Right renal pelvis (tissue), 4 donors: ENCODE measurements at regions not wholly inside any gene's neighbourhood (a gene's known extent, or its start where the extent isn't known, plus 50 kb on each side); places are given as distances from the start of the nearest gene placed in this dataset.
"Not testable (repeated sequence)": the region's sequence is repeated elsewhere in the genome, so short reads cannot be mapped to it uniquely, and the experiment has no call there.

Source experiments
- DNase-seq, 4 donors: peaks; one replicate each; pipeline ENCODE4 v3.0.0-alpha.2; 2013; ENCODE audit warnings: low read depth in 4 of 4, low spot score in 3 of 4, missing footprints in 1 of 4

DNA sequence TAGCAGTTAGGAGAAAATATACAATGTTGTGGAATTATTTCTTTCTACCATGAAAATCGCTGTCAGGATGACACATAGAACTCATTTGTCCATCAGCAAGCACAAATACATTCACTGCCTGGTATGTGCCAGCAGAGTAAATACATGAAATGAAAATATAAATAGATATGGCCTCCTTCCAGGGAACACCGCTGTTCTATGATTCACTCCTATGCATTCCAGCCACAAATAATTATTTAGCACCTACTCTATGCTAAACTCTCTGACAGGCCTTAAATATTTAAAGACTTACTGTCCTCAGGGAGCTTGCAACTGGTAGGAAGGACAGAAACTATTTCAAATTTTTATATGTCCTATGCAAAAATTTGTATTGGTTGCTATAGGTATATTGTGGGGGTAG, 975.0 kb upstream of the NCAM2 start:
- no peak for DNase-seq

DNA sequence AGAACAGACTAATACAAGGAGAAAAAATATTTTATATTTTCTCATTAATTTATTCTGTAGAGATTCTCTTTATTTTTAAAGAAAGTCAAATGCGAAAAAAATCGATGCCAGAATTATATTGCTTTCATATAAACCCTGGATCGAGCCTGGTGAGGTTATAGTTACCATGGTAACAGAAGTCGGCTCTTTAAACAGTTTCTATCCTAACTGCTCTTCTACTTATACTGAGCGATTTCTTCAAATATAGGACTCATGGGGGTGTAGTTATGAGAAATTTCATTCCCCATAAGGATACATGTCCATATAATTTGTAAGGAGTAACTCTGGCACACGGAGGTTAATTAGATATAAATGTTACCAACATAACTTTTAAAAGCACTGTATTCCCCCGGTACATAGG, 973.5 kb upstream of the NCAM2 start:
- DNase-seq: no peak

DNA sequence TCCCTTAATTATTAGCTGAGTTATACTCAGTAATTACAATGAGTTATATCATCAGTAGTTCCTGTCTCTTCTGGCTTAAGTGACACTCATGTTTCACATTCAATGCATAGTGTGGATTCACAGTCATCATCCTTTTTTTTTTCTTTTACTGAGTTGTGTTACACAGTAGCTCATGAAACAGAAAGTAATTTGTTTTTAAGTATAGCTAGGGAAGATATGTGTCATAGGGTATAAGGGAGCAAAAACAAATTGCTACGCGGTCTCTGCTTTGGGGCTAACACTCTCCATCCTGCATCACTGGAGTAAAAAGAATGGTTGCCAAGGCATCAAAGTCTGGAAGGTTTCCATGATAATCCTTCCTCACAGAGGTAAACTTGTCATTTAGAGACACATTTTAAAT, 971.7 kb upstream of the NCAM2 start:
- DNase-seq: no peak

DNA sequence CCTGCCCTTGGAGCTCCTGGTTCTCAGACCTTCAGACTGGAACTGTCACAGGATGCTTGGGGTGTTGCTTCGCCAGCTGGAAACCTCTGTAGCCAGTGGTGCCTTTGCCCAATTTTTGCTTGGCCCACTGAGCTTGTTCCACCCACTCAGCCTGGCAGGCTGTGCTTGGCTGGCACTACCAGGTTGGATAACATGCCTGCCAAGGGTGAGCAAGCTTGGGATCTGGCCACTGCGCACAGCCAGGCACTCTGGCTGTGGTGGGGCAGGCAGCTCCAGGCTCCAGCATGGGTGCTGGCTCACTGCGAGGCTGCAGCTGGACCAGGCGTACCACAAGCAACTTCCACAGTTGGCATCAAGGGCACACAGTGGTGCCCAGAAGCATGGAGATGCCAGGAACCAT, 967.8 kb upstream of the NCAM2 start:
- DNase-seq: no peak

DNA sequence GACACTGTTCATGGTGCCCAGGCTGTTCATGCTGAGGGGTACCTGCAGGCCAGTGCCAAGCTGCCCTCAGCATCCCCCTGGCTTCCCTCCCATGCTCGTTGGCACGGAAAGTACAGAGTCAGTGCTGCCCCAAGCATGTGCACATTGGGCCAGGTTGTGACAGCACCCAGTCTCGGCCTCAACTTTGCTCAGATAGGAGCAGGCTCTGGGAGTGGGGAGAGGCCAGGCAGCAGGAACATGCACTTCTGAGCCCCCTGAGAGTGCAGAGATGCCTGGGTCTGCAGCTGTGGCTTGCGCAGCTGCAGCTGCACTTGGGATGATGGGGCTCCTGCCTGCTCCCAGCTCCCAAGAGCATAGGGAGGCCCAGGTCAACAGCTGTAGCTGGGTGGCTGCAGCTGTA, 966.4 kb upstream of the NCAM2 start:
- DNase-seq: no peak

DNA sequence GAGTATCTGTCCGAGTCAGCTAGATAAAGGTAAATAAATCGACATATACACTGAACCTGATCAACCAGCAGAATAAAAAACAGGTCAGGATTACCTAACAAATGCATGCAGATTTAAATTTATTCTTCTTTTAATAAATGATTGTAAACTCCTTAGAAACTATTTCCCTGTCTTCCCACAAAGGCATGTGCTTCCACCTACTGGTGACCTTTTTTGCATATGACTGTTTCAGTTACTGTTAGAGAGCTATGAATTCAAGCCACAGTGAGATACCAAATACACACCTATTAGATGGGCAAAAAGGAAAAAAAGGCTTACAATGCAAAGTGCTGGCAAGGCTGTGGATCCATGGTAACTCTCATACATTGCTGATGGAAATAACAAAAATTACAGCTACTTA, 957.4 kb upstream of the NCAM2 start:
- DNase-seq: peak in 1 of 4 donors; percentile 10

DNA sequence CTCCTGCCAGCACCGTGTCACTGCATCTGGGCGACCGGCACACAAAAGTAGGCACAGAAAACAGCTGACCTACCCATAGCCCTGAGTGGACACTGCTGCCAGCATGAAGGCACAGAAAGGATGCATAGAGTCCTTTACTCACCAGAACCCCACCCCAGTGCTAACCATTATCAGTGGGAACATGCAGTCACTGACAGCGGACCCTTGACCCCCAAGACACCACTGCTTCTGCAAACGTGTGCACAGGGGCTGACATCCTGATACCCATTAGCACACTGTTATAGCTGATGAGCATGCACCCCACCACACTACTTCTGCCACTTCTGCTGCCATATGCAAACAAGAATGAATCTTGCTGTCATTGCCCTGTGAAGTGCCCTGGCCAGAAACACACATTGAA, 953.0 kb upstream of the NCAM2 start:
- no peak for DNase-seq

DNA sequence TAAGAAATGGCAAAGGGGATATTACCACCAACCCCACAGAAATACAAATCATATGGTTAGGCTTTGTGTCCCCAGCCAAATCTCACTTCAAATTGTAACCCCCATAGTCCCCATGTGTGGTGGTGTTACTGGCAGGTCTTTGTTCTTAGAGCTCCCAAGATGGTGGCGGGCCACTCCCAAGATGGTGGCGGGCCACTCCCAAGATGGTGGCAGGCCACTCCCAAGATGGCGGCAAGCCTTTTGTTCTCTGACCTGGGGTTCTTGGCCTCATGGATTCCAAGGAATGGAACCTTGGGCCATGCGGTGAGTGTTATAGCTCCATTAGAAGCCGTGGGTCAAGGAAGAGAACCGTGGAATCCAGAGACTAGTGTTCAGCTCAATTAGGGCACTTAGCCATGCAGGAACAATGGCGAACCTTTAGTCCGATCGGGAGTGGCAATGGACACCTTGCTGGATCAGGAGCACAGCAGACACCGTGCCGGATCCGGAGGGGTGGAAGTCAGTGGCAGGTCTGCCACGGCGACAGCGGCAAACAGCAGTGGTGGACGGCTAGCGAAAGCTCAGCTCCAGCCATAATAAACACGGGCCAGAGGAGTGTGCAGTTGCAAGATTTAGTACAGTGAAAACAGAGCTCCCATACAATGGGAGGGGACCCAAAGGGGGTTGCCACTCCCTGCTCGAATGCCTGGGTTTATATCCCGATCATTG, 949.9 kb upstream of the NCAM2 start:
- DNase-seq: not testable (repeated sequence)

DNA sequence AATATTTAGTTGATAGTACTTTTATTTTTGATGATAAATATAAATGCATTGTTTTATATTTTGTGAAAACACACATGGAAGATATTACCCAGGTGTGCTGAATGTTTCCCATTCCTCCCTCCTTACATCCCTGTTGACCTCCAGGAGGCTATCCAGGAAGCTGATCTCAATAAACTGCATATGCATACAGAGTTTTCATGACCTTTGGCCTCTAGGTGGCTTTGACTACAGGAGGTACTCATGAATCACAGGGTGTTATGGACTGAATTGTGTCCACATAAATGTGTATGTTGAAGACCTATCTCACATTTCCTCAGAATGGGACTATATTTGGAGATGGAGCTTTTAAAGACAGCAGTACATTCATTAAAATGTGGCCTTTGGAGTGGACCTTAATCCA, 914.9 kb upstream of the NCAM2 start:
- DNase-seq: no peak

DNA sequence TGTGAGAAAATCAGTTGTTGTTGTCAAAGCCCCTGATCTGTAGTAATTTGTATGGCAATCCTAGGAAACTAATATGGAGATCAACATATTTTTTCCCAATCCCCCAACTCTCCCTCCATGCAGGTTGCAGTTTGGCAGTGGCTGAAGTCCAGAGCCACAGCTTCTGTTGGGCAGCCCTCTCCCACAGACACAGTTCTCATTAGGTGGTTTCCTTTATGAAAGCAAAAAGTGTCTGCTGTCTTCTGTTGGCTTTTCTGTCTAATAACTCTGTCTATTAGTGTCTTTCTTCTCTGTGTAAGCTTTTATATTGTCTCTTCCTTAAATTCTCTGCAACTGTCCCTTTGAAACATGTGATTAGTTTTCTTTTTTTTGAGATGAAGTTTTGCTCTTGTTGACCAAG, 914.3 kb upstream of the NCAM2 start:
- DNase-seq: no peak

DNA sequence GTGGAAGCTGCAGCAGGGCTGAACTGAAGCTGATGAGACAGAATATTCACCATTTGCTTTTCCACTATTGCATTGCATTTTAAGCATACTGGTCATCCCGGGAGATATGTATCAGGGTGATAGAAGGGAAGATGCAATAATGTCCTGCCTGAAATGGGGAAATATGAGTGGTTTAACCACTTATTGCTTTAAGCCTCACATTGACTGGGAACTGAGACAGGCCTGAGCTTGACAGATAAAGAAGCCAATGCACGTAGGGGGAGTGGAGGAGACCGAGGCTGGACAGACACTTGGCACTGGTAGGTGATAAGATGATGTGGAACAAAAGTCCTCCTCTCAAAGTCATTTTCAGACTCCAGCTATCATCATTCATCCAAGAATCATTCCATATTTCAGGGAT, 911.7 kb upstream of the NCAM2 start:
- no peak for DNase-seq

DNA sequence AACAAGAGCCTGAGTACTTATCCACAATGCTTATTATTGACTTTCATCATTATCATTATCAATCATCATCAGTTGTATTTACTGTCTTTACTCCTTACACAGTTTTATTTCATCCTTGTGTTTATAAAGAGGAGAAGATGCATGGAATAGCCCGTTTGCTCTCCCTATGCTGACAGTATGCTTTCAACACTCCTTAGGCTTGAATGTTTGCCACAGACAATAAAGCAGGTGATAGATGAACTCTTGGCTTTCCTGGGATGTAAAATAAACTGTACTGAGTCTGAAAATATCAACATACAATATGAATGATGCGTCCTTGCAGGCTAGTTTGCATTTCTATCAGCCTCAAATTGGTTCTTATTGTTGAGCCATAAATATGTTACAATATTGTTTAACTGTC, 891.8 kb upstream of the NCAM2 start:
- DNase-seq: no peak

DNA sequence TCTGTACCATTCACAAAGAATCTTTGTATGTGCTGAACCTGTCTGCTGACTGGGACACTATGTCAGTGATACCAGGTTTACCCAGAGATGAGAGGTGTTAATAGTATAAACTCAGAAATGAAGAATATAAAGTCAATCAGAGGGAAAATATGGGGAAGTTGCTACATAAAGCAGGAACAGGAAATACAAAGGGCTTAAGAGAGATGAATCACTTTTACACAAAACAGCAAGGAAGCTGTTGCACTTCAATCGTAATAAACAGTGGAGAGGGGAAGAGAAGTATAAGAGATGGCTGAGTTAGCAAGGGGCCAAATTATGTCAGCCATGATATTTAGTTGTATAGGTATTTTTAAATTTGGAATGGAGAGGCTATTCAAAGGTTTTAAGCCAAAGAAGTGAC, 890.2 kb upstream of the NCAM2 start:
- DNase-seq: no peak

DNA sequence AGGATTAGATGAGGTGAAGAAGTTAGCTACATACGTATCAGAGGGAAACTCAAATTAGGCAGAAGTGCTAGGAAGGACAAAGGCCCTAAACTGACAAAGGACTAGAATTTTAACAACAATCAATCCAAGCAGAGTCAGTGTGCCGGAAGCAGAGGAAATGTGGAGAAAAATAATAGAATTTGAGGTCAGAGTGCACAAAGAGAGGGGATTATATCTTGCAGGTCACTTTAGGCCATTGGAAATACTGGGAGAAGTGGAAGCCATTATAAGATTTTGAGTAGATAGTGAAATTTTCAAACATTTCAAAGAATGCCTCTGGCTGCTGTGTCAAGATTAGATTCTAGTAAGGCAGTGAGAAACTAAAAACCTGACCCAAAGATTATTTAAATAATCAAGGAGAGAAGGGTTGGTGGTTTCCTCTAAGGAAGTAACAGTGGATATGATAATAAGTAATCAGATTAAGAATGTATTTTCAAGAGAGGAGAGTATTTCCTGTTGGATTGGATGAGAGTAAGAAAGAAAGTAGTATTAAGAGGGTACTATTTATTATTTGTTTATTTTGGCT, 889.2 kb upstream of the NCAM2 start:
- no peak for DNase-seq

DNA sequence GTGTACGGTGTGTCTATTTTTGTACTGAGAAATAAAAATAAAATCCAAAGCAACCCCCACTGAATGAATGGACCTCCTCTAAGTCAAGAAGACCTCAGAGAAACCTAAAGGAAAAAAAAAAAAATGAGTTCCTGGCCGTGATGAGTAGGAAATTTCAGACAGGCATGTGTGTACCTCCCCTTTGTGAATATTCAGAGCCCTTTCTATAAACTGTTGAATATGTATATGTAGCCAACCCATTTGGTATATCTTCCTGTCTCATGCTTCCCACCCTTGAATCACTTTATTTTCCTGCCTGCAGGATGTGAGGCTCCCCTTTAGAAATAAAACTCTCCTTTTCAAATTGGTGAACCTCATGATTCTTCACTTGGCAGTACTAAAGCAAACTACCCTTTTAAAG, 887.8 kb upstream of the NCAM2 start:
- DNase-seq: no peak

DNA sequence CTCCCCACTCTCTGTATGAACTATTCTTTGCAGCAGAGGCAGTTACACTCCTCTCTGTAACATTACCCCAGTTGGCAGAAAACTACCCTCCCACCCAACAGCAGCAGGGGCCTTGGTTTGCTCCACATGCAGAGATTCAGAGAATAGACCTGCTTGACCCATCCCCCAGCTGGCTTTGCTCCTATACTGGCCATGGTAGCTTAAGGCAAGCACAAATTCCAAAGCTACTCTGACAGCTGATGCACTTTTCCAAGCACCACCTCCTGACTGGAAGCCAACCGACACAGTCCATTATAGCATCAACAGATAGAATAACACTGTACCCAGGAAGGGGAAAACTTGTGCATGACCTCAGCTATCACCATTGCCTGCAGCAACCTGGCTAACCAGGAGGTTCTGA, 846.5 kb upstream of the NCAM2 start:
- DNase-seq: no peak

DNA sequence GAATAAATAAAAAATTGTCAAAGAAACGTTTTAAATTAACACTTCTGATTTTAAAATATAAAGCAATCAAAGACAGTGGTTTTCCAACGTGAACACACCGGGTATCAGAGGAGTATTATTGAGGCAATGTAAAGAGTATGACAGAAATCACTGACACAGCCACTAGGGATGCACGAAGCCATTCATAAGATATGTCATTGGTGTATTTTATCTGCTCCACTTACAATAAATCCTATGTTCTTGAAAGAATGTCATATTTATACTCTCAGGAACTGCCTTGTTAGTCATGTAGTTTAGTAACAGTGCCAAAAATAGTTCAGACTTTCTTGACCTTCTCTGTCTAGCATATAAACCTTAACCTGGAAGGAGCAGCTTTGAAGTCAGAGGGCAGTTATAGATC, 835.0 kb upstream of the NCAM2 start:
- no peak for DNase-seq

DNA sequence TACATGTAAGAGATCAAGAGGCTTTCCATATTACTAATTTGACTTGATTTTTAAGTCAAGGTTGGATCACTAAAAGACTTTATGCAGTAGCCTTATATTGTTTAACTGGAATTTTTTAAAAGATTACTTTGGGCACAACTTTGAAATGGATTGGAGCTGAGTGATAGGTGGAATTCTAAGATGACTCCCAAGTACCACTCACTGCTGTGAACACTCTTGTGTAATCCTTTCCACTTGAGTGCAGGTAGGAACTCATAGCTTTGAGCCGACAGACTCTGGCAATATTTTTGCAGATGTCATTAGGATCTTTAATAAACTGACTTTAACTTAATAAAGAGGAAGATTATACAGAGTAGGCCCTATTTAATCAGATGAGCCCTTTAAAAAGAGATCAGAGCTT, 831.1 kb upstream of the NCAM2 start:
- DNase-seq: no peak

DNA sequence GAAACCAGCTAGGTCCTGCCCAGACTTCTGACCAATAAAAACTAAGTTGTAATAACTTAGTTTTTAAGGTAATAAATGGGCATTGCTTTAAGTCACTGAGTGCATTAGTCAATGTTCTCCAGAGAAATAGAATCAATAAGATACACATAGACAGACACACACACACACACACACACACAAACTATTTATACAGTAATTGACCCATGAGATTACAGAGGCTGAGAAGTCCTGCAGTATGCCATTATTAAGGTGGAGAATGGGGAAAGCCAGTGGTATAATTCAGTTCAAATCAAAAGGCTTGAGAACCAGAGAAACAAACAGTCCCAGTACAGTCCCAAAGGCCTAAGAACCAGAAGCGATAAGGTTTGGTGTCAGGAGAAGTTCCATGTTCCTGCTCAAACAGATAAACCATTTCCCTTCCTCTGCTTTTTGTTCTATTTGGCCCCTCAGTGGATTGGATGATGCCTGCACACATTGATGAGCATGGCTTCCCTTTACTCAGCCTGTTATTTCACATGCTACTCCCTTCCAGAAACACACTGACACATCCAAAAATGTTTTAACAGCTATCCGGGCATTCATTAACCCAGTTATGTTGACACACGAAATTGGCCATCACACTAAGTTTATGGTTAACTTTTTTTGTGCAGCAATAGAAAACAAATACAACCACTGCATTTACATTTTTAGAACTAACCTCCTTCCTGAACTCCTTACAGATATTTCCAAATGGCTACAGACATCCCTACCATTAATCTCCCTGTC, 828.2 kb upstream of the NCAM2 start:
- DNase-seq: peak in 1 of 4 donors; percentile 2

DNA sequence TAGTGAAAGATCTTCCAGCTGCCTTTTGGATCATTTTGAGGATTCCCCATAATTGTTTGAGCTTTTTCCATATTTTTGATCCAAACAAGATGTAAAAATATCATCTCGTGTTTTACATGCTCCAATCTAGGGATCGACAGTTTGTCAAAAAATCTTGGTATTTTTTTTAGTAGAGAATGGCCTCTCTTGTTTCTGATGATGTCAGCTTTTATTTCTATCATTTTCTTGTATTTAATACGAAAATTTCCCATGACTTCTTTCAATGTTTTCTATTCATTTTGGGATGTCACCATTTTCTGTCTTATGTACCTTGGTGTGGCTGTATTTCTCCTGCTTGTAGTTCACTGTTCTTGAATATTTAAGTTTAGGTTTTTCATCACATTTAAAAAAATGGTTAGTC, 812.0 kb upstream of the NCAM2 start:
- DNase-seq: no peak

DNA sequence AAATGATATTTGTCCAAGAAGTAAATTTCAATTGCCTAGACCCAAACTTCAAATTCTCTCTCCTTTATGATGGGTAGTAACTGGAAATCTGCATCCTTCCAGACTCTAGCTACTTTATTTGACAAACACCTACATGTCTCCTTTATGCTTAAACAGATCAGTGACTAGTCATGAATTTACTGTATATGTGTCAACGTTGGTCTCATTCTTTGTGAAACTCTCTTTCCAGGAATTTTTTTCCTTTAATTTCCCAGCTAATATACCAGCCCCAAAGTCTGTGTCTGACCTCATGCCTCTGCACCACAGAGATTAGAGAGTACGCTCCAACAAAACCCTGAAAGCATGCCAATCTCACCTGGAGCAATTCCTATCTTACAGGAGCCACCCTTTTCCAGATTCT, 811.2 kb upstream of the NCAM2 start:
- DNase-seq: no peak

DNA sequence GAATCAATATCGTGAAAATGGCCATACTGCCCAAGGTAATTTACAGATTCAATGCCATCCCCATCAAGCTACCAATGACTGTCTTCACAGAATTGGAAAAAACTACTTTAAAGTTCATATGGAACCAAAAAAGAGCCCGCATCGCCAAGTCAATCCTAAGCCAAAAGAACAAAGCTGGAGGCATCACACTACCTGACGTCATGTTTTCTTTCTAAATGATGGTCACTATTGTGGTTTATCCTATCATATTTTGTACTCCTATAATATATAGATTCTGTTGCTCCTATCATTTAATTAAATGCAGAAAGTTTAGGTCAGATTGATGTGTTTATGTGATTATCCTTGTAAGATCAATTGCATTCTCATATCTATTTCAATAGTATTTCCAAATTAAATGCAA, 796.9 kb upstream of the NCAM2 start:
- DNase-seq: not testable (repeated sequence)
